NCI-H82 (cell line): ENCODE measurements at regions not wholly inside any gene's neighbourhood (a gene's known extent, or its start where the extent isn't known, plus 50 kb on each side); places are given as distances from the start of the nearest gene placed in this dataset.
"Not testable (repeated sequence)": the region's sequence is repeated elsewhere in the genome, so short reads cannot be mapped to it uniquely, and the experiment has no call there.

Experiments
- DNase-seq: peaks from one replicate; lab custom pipeline; 2025; lab: John Stamatoyannopoulos, UW

GRCh38 chrX:99988532-99988931, 421.5 kb downstream of the PCDH19 start:
- DNase-seq, result not testable (repeated sequence)

- DNase-seq, result no peak
Measured at GRCh38 chrX:99973572-99974226, 436.4 kb downstream of the PCDH19 start.

- DNase-seq, result no peak
Measured at GRCh38 chrX:99939883-99940232, 470.2 kb downstream of the PCDH19 start.

GRCh38 chrX:99939206-99939882, 470.7 kb downstream of the PCDH19 start:
- DNase-seq, result not testable (repeated sequence)

- DNase-seq, result no peak
Measured at GRCh38 chrX:99938464-99938863, 471.6 kb downstream of the PCDH19 start.

- no peak for DNase-seq
Measured at GRCh38 chrX:99933865-99934264, 476.2 kb downstream of the PCDH19 start.

GRCh38 chrX:99914635-99915034, 495.4 kb downstream of the PCDH19 start:
- DNase-seq, result no peak

GRCh38 chrX:99913611-99914010, 496.5 kb downstream of the PCDH19 start:
- no peak for DNase-seq

- DNase-seq, result no peak
Measured at GRCh38 chrX:99909946-99910345, 500.1 kb downstream of the PCDH19 start.

- DNase-seq, result no peak
Measured at GRCh38 chrX:99901091-99901490, 509.0 kb downstream of the PCDH19 start.

GRCh38 chrX:99887918-99888317, 522.2 kb downstream of the PCDH19 start:
- no peak for DNase-seq

GRCh38 chrX:99857455-99857854, 552.6 kb downstream of the PCDH19 start:
- peak; percentile 35 for DNase-seq

- DNase-seq, result no peak
Measured at GRCh38 chrX:99833821-99834220, 576.3 kb downstream of the PCDH19 start.

GRCh38 chrX:99820197-99820596, 589.9 kb downstream of the PCDH19 start:
- DNase-seq, result no peak

- no peak for DNase-seq
Measured at GRCh38 chrX:99800016-99800415, 610.1 kb downstream of the PCDH19 start.

GRCh38 chrX:99798936-99799335, 611.1 kb downstream of the PCDH19 start:
- DNase-seq, result no peak

GRCh38 chrX:99795495-99795894, 614.6 kb downstream of the PCDH19 start:
- DNase-seq, result peak; percentile 0

GRCh38 chrX:99782516-99783040, 627.5 kb downstream of the PCDH19 start:
- no peak for DNase-seq

GRCh38 chrX:99777912-99778311, 632.2 kb downstream of the PCDH19 start:
- no peak for DNase-seq

- DNase-seq, result no peak
Measured at GRCh38 chrX:99761731-99762130, 648.3 kb downstream of the PCDH19 start.

GRCh38 chrX:99752776-99753175, 657.3 kb downstream of the PCDH19 start:
- DNase-seq, result no peak

GRCh38 chrX:99750721-99751120, 659.4 kb downstream of the PCDH19 start:
- DNase-seq, result no peak

- no peak for DNase-seq
Measured at GRCh38 chrX:99722094-99722493, 688.0 kb downstream of the PCDH19 start.

- DNase-seq, result no peak
Measured at GRCh38 chrX:99719140-99719539, 690.9 kb downstream of the PCDH19 start.
